SKM-1 treated with dmso at 0.1 percent for 144 hours (cell line): ENCODE measurements at regions not wholly inside any gene's neighbourhood (a gene's known extent, or its start where the extent isn't known, plus 50 kb on each side); places are given as distances from the start of the nearest gene placed in this dataset.
"Not testable (repeated sequence)": the region's sequence is repeated elsewhere in the genome, so short reads cannot be mapped to it uniquely, and the experiment has no call there.

Experiments
- DNase-seq: peaks from one replicate; lab custom pipeline; 2025; ENCODE audit not compliant: unreplicated experiment; lab: John Stamatoyannopoulos, UW

DNA sequence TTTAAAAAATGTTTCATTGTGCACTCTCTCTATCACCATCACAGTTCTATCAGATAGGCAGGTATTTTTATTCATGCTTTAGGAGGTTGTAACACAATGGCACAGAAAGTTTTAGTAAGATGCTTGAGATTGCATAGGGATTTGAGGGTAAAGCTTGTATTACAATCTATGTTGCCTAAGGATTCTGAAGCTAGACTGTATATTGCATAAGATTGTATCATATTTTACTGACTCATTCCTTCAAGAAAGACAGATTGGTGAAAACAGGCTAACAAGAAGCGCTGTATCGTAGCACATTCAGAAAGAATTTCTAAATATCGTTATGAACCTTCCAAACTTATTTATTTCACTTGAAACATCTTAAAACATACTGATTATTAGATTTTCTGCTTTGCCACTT is 577.7 kb downstream of the EBF1 start:
- no peak for DNase-seq

- DNase-seq, result no peak
Observed at GRCh38 chr5:158519433-158520021, 580.2 kb downstream of the EBF1 start.

DNA sequence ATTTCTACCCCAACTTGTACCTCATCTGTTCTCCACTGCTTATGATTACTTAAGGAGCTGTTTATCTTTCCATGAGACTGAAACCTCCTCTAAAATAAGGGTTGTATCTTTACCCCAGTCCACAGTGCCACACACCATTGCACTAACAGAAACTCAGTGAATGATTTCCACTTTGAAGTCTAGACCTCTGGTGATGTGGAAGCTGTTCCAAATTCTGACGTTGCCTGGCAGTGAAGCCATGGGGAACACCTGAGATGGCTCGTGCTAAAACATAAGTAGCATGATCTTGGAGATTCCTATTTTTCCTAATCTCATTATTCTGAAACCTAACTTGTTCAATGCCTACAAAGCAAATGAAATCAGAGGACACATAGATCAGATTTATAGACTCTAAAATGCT is 583.2 kb downstream of the EBF1 start:
- no peak for DNase-seq

- DNase-seq, result no peak
Observed at GRCh38 chr5:158514986-158515359, 584.7 kb downstream of the EBF1 start.

DNA sequence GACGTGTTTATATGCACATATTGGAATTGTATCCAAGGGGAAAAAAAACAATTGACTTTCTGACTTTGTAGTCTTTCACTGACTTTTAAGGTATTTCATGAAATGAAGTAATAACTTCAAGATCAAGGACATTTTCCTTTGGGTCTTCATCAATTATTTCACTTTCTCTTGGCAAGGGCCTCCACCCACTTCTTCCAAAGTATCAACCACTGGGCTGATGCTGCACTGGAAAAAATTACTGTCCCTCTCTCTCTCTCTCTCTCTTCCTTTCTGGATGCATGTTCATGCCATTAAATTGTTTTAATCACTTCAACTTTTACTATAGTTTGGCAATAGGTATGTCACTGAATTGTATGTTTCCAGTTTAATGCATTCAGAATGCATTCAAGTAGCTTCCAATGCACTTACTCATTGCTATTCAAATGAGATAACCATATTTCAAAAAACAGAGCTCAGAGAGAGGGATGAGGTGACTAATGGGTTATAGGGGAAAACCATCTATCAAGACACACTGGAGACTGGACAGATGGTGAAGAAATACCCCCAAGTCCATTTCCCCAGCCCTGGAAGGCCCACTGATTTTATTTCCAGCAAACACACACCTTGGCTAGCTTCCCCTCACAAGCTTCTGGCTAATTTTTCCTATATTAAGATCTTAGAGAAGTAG is 585.3 kb downstream of the EBF1 start:
- no peak for DNase-seq

- DNase-seq, result no peak
Observed at GRCh38 chr5:158513490-158514318, 586.0 kb downstream of the EBF1 start.

GRCh38 chr5:158511454-158511853 is 588.3 kb downstream of the EBF1 start:
- no peak for DNase-seq

GRCh38 chr5:158510479-158510878 is 589.2 kb downstream of the EBF1 start:
- DNase-seq, result no peak

- no peak for DNase-seq
Observed at GRCh38 chr5:158506648-158507047, 593.1 kb downstream of the EBF1 start.

DNA sequence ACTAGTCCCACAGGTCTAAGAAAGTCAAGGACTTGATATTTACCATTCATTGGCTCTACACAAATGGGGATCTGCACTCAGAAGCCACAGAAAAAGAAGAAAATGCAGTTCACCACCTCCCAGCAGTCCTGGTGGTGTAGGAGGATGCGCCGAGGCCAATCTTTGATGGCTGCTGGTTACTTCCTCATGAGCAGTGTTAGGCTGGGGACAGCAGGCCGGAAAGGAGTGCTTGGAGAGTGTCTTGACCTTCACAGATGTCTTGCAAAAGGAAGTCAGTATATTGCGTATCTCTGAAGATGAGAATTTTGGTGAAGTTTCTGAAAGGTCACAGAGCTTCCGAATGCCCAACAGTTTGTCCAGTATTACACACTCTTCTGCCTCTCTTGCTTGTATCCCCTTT is 597.0 kb downstream of the EBF1 start:
- peak; percentile 91 for DNase-seq

DNA sequence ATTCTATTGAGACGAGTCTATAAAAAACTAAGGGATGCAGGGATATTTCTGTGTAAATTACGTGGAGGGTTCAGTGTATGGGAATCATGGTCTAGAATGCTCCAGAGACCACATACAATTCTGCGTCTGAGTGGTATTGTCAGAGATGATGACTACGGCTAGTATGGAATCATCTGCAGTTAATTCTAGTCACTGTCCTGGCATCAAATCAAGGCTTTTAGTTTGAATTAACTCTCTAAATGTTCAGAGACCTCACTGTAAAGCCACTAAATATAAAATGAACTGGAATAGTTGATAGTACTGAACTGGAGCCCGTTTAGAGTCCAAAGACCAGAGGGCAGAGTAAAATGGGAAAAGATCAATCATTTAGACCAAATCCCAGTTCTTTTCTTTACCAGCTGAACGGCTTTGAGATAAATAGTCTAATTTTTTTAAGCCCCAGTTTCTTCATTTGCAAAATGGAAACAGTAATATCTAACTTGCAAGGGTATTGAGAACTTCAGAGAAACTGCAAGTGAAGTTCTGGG is 599.8 kb downstream of the EBF1 start:
- DNase-seq, result no peak

- DNase-seq, result no peak
Observed at GRCh38 chr5:158499075-158499891, 600.4 kb downstream of the EBF1 start.

DNA sequence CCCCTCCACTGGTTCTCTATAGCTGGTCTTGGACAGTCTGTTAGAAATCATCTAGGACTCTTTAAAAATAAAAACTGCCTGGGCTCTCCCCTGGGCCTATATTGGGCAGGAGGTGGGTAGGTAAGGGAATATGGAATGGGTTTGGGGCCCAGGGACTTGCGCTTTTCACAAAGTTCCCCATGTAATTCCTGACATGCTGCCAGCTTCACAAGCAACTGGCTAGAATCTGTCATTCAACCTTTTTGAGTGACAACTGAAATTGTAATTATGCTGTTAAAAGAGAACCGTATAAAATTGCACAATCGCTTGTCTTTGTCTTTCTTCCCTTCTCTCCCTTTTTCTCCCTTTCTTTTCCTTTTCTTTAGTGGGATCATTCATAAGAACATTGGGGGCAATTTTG is 603.1 kb downstream of the EBF1 start:
- DNase-seq, result no peak

DNA sequence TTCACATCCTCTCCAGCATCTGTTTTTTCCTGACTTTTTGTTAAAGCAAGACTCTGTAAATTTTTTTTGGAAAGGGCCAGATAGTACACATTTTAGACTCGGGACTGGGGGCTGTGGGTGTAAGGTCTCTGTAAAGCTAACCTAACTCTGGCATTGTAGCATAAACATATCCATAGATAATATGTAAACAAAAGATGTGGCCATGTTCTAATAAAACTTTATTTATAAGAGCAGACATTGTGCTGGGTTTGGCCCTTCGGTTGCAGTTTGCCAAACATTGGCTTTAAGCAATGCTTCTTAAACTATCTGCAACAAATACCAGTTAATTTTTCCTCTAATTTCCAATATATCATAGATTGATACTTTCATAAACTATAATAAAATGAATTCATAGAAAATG is 605.2 kb downstream of the EBF1 start:
- DNase-seq, result no peak

- not testable (repeated sequence) for DNase-seq
Observed at GRCh38 chr5:158494044-158494443, 605.7 kb downstream of the EBF1 start.

DNA sequence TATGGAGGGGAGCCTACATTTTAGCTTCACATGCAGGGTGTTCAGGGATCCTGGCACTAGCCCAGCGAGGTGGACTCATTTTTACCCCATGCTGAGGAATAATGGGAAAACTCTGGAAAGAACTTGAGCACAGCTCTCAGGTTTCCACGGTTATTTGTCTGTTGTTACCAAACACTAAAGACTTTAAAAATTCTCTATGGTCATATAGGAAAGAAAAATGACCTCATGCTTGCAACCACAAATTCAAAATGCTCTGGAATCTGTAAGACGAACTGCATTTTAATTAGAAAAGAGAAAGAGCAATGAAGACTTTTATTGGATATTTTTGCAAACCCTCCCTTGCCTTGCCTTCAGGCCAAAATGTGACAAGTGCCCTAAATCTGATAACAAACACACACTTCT is 606.9 kb downstream of the EBF1 start:
- no peak for DNase-seq

GRCh38 chr5:158492136-158492535 is 607.6 kb downstream of the EBF1 start:
- DNase-seq, result no peak

- no peak for DNase-seq
Observed at GRCh38 chr5:158487664-158488063, 612.1 kb downstream of the EBF1 start.

DNA sequence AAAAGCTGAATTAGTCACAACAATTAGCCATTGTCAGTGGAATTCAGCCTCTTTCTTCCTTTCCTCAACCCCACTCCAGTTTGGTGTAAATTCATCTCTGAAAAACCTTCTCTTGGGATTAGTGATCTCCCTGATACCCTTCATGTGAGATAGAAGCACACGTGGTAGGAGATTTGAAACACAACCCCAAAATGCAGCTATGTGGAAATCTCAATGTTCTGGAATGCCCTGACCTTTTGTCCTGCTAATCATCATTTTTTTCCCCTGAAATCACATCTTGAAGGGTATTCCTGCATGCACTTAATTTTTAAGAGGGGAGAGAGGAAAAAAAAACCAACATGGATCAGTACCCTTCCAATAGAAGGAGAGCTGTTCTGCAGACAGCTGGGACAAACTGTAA is 612.6 kb downstream of the EBF1 start:
- DNase-seq, result no peak

GRCh38 chr5:158486566-158486965 is 613.1 kb downstream of the EBF1 start:
- DNase-seq, result no peak

GRCh38 chr5:158485604-158486081 is 614.1 kb downstream of the EBF1 start:
- no peak for DNase-seq
